ENCODE measurements at regions not wholly inside any gene's neighbourhood (a gene's known extent, or its start where the extent isn't known, plus 50 kb on each side); places are given as distances from the start of the nearest gene placed in this dataset.

DNA sequence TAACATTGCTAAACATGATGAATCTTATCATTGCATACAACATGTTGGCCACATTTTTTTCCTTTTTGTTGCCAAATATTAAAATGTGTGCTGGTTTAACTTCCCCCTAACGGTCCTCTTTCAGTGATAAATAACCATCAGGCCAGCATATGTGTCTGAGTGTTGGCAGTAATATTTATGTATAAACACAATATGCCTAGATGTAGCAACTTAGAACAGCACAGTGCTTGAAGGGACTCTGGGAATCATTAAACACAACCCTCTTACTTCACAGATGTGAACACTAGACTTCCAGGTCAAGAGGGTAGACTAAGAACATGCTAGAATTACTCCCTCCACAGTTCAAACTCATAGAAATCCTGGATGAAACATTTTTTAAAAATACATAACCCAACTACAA, 581.8 kb downstream of the PLPP3 start:
- Histone ChIP-seq H3K9me3 (ENCODE audit: low read length) (no peaks in the 10 kb centered on the region), H2AFZ (ENCODE audit: low read length) (no peak overlapping the region), H3K27me3 (ENCODE audit: insufficient read depth, low read length) (no peaks in the 10 kb centered on the region), H4K20me1 (ENCODE audit: insufficient read depth, low read length) (no peaks in the 10 kb centered on the region), H3K79me2 (ENCODE audit: insufficient read depth, low read length) (no peaks in the 10 kb centered on the region), H3F3A (ENCODE audit: insufficient read depth, low read length) (no peaks in the 10 kb centered on the region), H3K4me2 (ENCODE audit: low read length) (no peak overlapping the region), H3K9me2 (ENCODE audit: low read depth, low read length) (no peaks in the 10 kb centered on the region), H3K36me3 (ENCODE audit: insufficient read depth, low read length) (no peaks in the 10 kb centered on the region), H3K4me3 (ENCODE audit: low read depth, low read length, poor library complexity, severe bottlenecking) (no peak overlapping the region), H3K9ac (ENCODE audit: low read length) (no peak overlapping the region), H3K4me1 (ENCODE audit: insufficient read depth, low read length, severe bottlenecking) (no peaks in the 10 kb centered on the region), H3K27ac (ENCODE audit: low read depth, low read length, poor library complexity, severe bottlenecking) (no peak overlapping the region)
- TF ChIP-seq, protein P1, sequence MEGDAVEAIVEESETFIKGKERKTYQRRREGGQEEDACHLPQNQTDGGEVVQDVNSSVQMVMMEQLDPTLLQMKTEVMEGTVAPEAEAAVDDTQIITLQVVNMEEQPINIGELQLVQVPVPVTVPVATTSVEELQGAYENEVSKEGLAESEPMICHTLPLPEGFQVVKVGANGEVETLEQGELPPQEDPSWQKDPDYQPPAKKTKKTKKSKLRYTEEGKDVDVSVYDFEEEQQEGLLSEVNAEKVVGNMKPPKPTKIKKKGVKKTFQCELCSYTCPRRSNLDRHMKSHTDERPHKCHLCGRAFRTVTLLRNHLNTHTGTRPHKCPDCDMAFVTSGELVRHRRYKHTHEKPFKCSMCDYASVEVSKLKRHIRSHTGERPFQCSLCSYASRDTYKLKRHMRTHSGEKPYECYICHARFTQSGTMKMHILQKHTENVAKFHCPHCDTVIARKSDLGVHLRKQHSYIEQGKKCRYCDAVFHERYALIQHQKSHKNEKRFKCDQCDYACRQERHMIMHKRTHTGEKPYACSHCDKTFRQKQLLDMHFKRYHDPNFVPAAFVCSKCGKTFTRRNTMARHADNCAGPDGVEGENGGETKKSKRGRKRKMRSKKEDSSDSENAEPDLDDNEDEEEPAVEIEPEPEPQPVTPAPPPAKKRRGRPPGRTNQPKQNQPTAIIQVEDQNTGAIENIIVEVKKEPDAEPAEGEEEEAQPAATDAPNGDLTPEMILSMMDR (IDR thresholded peaks at IDR 0.05; ENCODE audit: low read length) = no peak
- TF ChIP-seq EZH2 (IDR thresholded peaks at IDR 0.05; ENCODE audit: borderline replicate concordance, low read length) = no peak

DNA sequence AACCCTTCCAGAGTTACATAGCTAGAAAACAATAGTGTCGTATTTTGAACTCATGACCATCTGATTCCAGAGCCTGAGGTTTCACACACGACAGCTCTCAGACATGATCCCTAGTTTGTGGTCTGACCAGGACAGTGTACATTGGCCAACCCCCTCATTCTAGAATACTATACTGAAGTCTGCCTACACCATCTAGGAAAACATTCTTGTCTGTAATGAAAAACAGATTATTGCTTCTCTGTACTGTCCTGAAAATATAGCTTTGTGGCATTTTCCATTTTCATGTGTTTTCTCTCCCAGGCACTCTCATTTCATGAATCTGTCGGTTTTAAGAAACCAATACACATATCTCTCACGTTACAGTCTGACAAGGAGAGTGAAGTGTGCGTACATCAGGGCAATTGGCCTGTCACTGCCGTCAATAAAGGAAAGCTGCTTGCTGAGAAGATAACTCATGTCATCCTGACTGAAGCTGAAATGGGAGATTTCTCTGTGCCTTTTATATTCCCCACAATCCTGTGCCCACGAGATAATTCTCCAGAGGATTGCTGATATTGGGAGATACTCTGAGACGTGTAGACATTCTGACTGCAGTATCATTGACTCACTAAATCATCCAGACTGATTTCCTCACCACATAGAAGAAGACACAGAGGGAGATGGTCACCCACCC, 585.6 kb downstream of the PLPP3 start:
- Histone ChIP-seq H3K4me1 (ENCODE audit: insufficient read depth, low read length, severe bottlenecking) (no peaks in the 10 kb centered on the region), H3K27ac (ENCODE audit: low read depth, low read length, poor library complexity, severe bottlenecking) (no peak overlapping the region), H3K4me3 (ENCODE audit: low read depth, low read length, poor library complexity, severe bottlenecking) (no peak overlapping the region), H3K9me3 (ENCODE audit: low read length) (no peaks in the 10 kb centered on the region), H3K9me2 (ENCODE audit: low read depth, low read length) (no peaks in the 10 kb centered on the region), H3K4me2 (ENCODE audit: low read length) (no peak overlapping the region), H3K79me2 (ENCODE audit: insufficient read depth, low read length) (no peaks in the 10 kb centered on the region), H3K9ac (ENCODE audit: low read length) (no peak overlapping the region), H3K36me3 (ENCODE audit: insufficient read depth, low read length) (no peaks in the 10 kb centered on the region), H3F3A (ENCODE audit: insufficient read depth, low read length) (no peaks in the 10 kb centered on the region), H2AFZ (ENCODE audit: low read length) (no peak overlapping the region), H3K27me3 (ENCODE audit: insufficient read depth, low read length) (no peaks in the 10 kb centered on the region), H4K20me1 (ENCODE audit: insufficient read depth, low read length) (no peaks in the 10 kb centered on the region)
- TF ChIP-seq EZH2 (IDR thresholded peaks at IDR 0.05; ENCODE audit: borderline replicate concordance, low read length) = no peak
- TF ChIP-seq, protein P1 (IDR thresholded peaks at IDR 0.05; ENCODE audit: low read length) = no peak

DNA sequence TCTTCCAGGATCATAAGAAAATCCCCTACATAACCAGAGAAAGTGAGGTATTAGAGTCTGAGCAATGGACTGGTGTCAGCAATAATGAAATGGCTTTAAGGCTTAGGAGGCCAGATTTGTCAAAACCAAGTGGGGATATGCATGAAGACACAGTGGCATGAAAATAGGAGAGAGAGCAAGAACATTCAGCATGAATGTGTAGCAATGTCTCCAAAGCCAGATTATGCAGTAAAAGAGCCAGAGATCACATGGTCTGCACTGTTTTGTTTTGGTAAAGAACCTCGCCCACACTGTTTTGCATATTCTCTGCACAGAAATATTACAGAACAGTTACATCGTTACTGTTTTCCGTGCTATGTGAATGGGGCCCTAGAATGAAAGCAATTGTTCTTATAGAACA, 589.4 kb downstream of the PLPP3 start:
- H3K27ac ChIP-seq (ENCODE audit: low read depth, low read length, poor library complexity, severe bottlenecking) = no peak overlapping the region
- no peak overlapping the region for H3K4me2 ChIP-seq (ENCODE audit: low read length)
- no peak for TF ChIP-seq EZH2 (IDR thresholded peaks at IDR 0.05; ENCODE audit: borderline replicate concordance, low read length)
- TF ChIP-seq, protein P1 (IDR thresholded peaks at IDR 0.05; ENCODE audit: low read length) = no peak
- H3K9ac ChIP-seq (ENCODE audit: low read length) = no peak overlapping the region
- no peaks in the 10 kb centered on the region for H4K20me1 ChIP-seq (ENCODE audit: insufficient read depth, low read length)
- H3K4me3 ChIP-seq (ENCODE audit: low read depth, low read length, poor library complexity, severe bottlenecking) = no peak overlapping the region
- no peaks in the 10 kb centered on the region for H3K36me3 ChIP-seq (ENCODE audit: insufficient read depth, low read length)
- no peak overlapping the region for H2AFZ ChIP-seq (ENCODE audit: low read length)
- no peaks in the 10 kb centered on the region for H3K9me2 ChIP-seq (ENCODE audit: low read depth, low read length)
- no peaks in the 10 kb centered on the region for H3K79me2 ChIP-seq (ENCODE audit: insufficient read depth, low read length)
- no peaks in the 10 kb centered on the region for H3K4me1 ChIP-seq (ENCODE audit: insufficient read depth, low read length, severe bottlenecking)
- no peaks in the 10 kb centered on the region for H3F3A ChIP-seq (ENCODE audit: insufficient read depth, low read length)
- no peaks in the 10 kb centered on the region for H3K27me3 ChIP-seq (ENCODE audit: insufficient read depth, low read length)
- H3K9me3 ChIP-seq (ENCODE audit: low read length) = no peaks in the 10 kb centered on the region
